Left ventricle myocardium inferior (tissue), 1 donor: ENCODE measurements at regions not wholly inside any gene's neighbourhood (a gene's known extent, or its start where the extent isn't known, plus 50 kb on each side); places are given as distances from the start of the nearest gene placed in this dataset.

ENCODE experiments used
- DNase-seq: peaks from one replicate; pipeline ENCODE4 v3.0.0-alpha.2; 2020
- H3K27ac ChIP-seq: fragments of 200-600 bp; replicated peaks from 2 replicates; pipeline ENCODE4 v1.8.0; 2021
- H3K27me3 ChIP-seq: fragments of 200-600 bp; 2 replicates; pipeline ENCODE4 v1.8.0; 2021; ENCODE audit warnings: low read depth
- H3K36me3 ChIP-seq: fragments of 200-600 bp; 2 replicates; pipeline ENCODE4 v1.8.0; 2021
- H3K4me1 ChIP-seq: fragments of 200-600 bp; 2 replicates; pipeline ENCODE4 v1.8.0; 2021
- H3K4me3 ChIP-seq: fragments of 200-600 bp; 2 replicates; pipeline ENCODE4 v1.8.0; 2021; ENCODE audit warnings: mild to moderate bottlenecking, moderate library complexity
- H3K9me3 ChIP-seq: fragments of 200-600 bp; replicated peaks from 2 replicates; pipeline ENCODE4 v1.8.0; 2021
- CTCF ChIP-seq: fragments of 200-600 bp; IDR thresholded peaks from 2 replicates; pipeline ENCODE4 v1.8.0; 2021; ENCODE audit warnings: antibody characterized with exemption, mild to moderate bottlenecking, borderline replicate concordance
- intact Hi-C: fragments of 100-400 bp; cut with micrococcal nuclease; formaldehyde crosslinking; loops from one replicate; pipeline ENCODE4 v1.11.0; 2022
- donor health status: DM: no; HTN: yes; CAD: no; lungs with severe emphysema.

DNA sequence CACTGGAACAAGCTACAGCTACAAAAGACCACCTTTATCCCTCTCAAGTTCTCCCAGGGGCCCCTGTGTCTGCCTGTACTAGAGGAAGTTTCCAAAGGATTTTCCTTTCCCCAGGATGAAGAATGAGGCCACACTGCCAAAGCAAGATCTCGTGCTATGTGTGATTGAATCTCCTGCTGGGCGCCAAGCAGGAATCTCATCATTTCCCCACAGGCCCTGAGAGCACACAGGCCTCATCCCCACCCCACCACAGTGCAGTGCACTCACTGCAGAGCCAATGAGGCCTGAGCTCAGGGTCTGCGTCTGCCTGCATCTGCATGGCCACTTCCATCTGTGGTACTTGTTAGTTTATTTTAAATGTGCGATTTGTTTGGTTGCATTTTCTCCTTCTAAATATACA, 387.4 kb upstream of the ASIC2 start:
- peaks cover 19% of the 10 kb centered on the region for H3K4me1 ChIP-seq
- no peaks in the 10 kb centered on the region for H3K9me3 ChIP-seq
- intact Hi-C loops: no loop called here
- H3K27me3 ChIP-seq: no peaks in the 10 kb centered on the region
- no peak for DNase-seq
- H3K4me3 ChIP-seq: no peak overlapping the region
- H3K36me3 ChIP-seq: no peaks in the 10 kb centered on the region
- no peak for TF ChIP-seq CTCF
- H3K27ac ChIP-seq: peak overlapping the region; percentile 40

DNA sequence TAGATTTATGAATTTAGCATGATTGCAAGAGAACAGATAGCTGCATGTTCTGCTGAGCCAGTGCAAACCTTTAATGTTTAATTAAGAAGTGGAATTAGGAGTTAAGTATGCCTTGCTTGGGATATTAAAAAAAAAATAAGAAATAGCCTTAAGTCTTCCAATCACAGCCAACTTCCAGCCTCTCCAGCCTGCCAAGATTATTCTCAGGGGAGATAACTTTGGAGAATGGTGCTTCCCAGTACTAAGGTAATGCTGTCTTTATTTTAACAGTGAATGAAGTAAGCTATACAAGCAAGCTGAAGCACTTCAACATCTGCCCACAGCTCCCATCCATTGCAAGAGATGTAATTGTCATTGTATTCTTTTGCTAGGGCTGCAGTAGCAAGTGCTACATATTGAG, 389.5 kb upstream of the ASIC2 start:
- H3K36me3 ChIP-seq: no peaks in the 10 kb centered on the region
- H3K4me1 ChIP-seq: peaks cover 19% of the 10 kb centered on the region
- H3K4me3 ChIP-seq: no peak overlapping the region
- TF ChIP-seq CTCF: no peak
- DNase-seq: no peak
- H3K27me3 ChIP-seq: no peaks in the 10 kb centered on the region
- no peak overlapping the region for H3K27ac ChIP-seq
- H3K9me3 ChIP-seq: no peaks in the 10 kb centered on the region
- intact Hi-C loops: no loop called here

GRCh38 chr17:33684735-33685134, 391.6 kb upstream of the ASIC2 start:
- Histone ChIP-seq H3K27ac (no peak overlapping the region), H3K4me1 (peaks cover 19% of the 10 kb centered on the region), H3K36me3 (no peaks in the 10 kb centered on the region), H3K9me3 (peaks cover 2% of the 10 kb centered on the region), H3K27me3 (peaks cover 18% of the 10 kb centered on the region), H3K4me3 (no peak overlapping the region)
- intact Hi-C loops: no loop called here
- no peak for TF ChIP-seq CTCF
- no peak for DNase-seq

DNA sequence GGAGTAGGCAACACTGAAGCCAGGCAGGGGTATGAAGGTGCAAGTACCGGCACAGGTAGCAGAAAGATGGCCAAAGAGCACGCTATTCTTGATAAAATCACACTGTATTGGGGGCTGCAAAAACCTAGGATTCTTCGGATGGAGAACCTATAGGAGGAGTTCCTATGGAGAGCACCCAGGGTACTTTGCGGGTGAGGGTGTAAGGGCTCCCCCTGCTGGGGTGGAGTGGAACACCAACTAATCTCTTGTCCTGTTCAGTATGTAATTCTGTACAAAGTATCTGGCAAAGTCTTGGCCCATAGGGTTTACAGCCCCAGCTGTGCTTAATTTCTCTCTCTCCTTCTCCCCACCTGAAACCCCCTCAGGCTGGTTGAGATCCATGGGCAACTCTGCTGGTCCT, 393.1 kb upstream of the ASIC2 start:
- TF ChIP-seq CTCF: peak; percentile 42
- no peaks in the 10 kb centered on the region for H3K36me3 ChIP-seq
- H3K9me3 ChIP-seq: peaks cover 5% of the 10 kb centered on the region

DNA sequence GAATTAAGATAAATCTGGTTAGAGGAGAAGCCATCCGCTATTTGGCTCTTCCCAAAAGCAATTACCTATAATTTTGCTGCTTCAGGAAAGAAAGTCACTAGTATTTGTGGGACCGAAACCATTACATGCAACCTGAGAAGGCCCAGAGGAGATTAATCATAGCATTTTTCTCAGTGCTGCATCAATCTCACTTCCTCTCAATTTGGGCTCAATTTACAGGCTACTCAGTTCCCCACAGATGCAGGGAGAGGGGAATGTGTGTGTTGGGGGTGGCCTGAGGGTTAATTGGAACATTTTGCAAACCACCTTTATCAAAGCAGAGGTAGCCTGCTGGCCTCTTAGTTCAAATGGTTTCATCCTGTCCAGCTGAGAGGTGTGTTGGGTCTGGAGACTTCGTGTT, 394.7 kb upstream of the ASIC2 start:
- intact Hi-C loops: no loop called here
- H3K4me3 ChIP-seq: no peak overlapping the region
- no peak for DNase-seq
- TF ChIP-seq CTCF: no peak
- H3K27ac ChIP-seq: no peak overlapping the region
- H3K27me3 ChIP-seq: peaks cover 20% of the 10 kb centered on the region
- peaks cover 5% of the 10 kb centered on the region for H3K9me3 ChIP-seq
- no peaks in the 10 kb centered on the region for H3K36me3 ChIP-seq
- peaks cover 5% of the 10 kb centered on the region for H3K4me1 ChIP-seq

More for the DNA sequence above, 393.1 kb upstream of the ASIC2 start:
- Histone ChIP-seq H3K27me3 (peaks cover 20% of the 10 kb centered on the region), H3K4me1 (peaks cover 13% of the 10 kb centered on the region), H3K27ac (no peak overlapping the region), H3K4me3 (no peak overlapping the region)
- DNase-seq: no peak
- intact Hi-C loops: no loop called here

DNA sequence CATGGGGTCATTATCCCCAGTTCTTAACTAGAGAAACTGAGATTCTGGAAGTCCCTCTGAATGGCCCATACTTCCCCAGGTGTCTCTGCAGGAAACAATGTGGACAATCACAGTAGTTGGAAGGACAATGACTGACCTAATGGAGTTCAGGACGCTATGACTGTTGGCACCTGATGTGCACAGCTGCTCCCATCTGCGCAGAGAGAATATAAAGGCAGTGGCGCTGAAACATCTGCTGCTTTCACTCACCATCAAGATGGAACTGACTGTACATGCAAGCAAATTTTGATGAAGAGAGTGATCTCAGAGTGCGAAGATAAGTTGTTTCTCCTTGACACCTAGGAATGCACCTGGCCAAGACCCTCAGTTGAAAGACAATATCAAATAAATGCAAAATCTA, 395.7 kb upstream of the ASIC2 start:
- H3K27me3 ChIP-seq: peaks cover 26% of the 10 kb centered on the region
- no peaks in the 10 kb centered on the region for H3K4me1 ChIP-seq
- no peak overlapping the region for H3K4me3 ChIP-seq
- DNase-seq: no peak
- H3K36me3 ChIP-seq: no peaks in the 10 kb centered on the region
- H3K27ac ChIP-seq: no peak overlapping the region
- TF ChIP-seq CTCF: no peak
- intact Hi-C loops: no loop called here
- peaks cover 5% of the 10 kb centered on the region for H3K9me3 ChIP-seq
